ENCODE measurements at regions not wholly inside any gene's neighbourhood (a gene's known extent, or its start where the extent isn't known, plus 50 kb on each side); places are given as distances from the start of the nearest gene placed in this dataset.
A peak's percentile ranks its signal among the peaks of the same experiment; 100 is the strongest.

- ChIA-PET POLR2A (no interaction called here), CTCF (interaction anchor here (0.9 kb wide), 1 partner anchor 385 kb away, joined by 3 read pairs; no protein-coding TSS in a partner anchor)
- Histone ChIP-seq H3K36me3 (ENCODE audit: control insufficient read depth in 2 of 2, insufficient read depth in 1 of 2, low read length in 2 of 2) (no peaks in the 10 kb centered on the region), H3K27ac (ENCODE audit: extremely low read depth, low read depth, low read length) (no peak overlapping the region), H3K9me3 (ENCODE audit: control insufficient read depth, insufficient read depth, low read depth, low read length) (no peaks in the 10 kb centered on the region), H3K4me3 (ENCODE audit: low read depth, low read length) (no peak overlapping the region), H3K4me1 (ENCODE audit: control insufficient read depth, insufficient read depth, low read length) (no peaks in the 10 kb centered on the region)
- TF ChIP-seq GLIS2 (tag by site-specific recombination; IDR thresholded peaks at IDR 0.05) (no peak), SP3 (tag by site-specific recombination; IDR thresholded peaks at IDR 0.05) (0 out of 2 replicates have a peak, but pooled peaks have one; percentile 19)
Observed at GRCh38 chr5:60196385-60197113, 303.0 kb upstream of the PDE4D start.

GRCh38 chr5:60195551-60195950, 302.0 kb upstream of the PDE4D start:
- Histone ChIP-seq H3K36me3 (ENCODE audit: control insufficient read depth in 2 of 2, insufficient read depth in 1 of 2, low read length in 2 of 2) (no peaks in the 10 kb centered on the region), H3K27ac (ENCODE audit: extremely low read depth, low read depth, low read length) (no peak overlapping the region), H3K9me3 (ENCODE audit: control insufficient read depth, insufficient read depth, low read depth, low read length) (no peaks in the 10 kb centered on the region), H3K4me3 (ENCODE audit: low read depth, low read length) (no peak overlapping the region), H3K4me1 (ENCODE audit: control insufficient read depth, insufficient read depth, low read length) (no peaks in the 10 kb centered on the region)
- POLR2A ChIA-PET: no interaction called here
- TF ChIP-seq ZNF26 (tag by site-specific recombination; IDR thresholded peaks at IDR 0.05): no peak
- no peak for TF ChIP-seq SCRT2 (tag by site-specific recombination; IDR thresholded peaks at IDR 0.05)
- TF ChIP-seq KLF16 (tag by site-specific recombination; IDR thresholded peaks at IDR 0.05): no peak
- TF ChIP-seq PRDM1 (tag by site-specific recombination; IDR thresholded peaks at IDR 0.05): no peak
- TF ChIP-seq ZNF140 (tag by site-specific recombination; IDR thresholded peaks at IDR 0.05): no peak
- no peak for TF ChIP-seq HOXA7 (CRISPR knock-in tag; IDR thresholded peaks at IDR 0.05; ENCODE audit: borderline replicate concordance)
- no peak for TF ChIP-seq ZNF449 (tag by site-specific recombination; IDR thresholded peaks at IDR 0.05)
- no peak for TF ChIP-seq KLF10 (tag by site-specific recombination; IDR thresholded peaks at IDR 0.05)
- TF ChIP-seq ZNF692 (tag by site-specific recombination; IDR thresholded peaks at IDR 0.05): no peak
- CTCF ChIA-PET: interaction anchor here (0.9 kb wide), 1 partner anchor 384 kb away, joined by 3 read pairs; no protein-coding TSS in a partner anchor

- H3K9me3 ChIP-seq (ENCODE audit: control insufficient read depth, insufficient read depth, low read depth, low read length): no peaks in the 10 kb centered on the region
- no peak overlapping the region for H3K4me3 ChIP-seq (ENCODE audit: low read depth, low read length)
- ChIA-PET CTCF (interaction anchor here (0.7 kb wide), 1 partner anchor 475 kb away, joined by 3 read pairs; no protein-coding TSS in a partner anchor), POLR2A (no interaction called here)
- no peaks in the 10 kb centered on the region for H3K36me3 ChIP-seq (ENCODE audit: control insufficient read depth in 2 of 2, insufficient read depth in 1 of 2, low read length in 2 of 2)
- no peaks in the 10 kb centered on the region for H3K4me1 ChIP-seq (ENCODE audit: control insufficient read depth, insufficient read depth, low read length)
- no peak overlapping the region for H3K27ac ChIP-seq (ENCODE audit: extremely low read depth, low read depth, low read length)
- TF ChIP-seq ZNF426 (tag by site-specific recombination; IDR thresholded peaks at IDR 0.05): no peak
- TF ChIP-seq ZBTB17 (tag by site-specific recombination; IDR thresholded peaks at IDR 0.05): no peak
- no peak for TF ChIP-seq ZNF391 (tag by site-specific recombination; IDR thresholded peaks at IDR 0.05; ENCODE audit: borderline replicate concordance, low read depth)
- no peak for TF ChIP-seq BCL6B (tag by site-specific recombination; IDR thresholded peaks at IDR 0.05)
- no peak for TF ChIP-seq ZNF701 (tag by site-specific recombination; IDR thresholded peaks at IDR 0.05)
- TF ChIP-seq ZSCAN23 (tag by site-specific recombination; IDR thresholded peaks at IDR 0.05): no peak
- TF ChIP-seq ZNF529 (tag by site-specific recombination; IDR thresholded peaks at IDR 0.05; ENCODE audit: insufficient replicate concordance): no peak
- TF ChIP-seq CTCF (tag by site-specific recombination; IDR thresholded peaks at IDR 0.05): no peak
- no peak for TF ChIP-seq SCRT2 (tag by site-specific recombination; IDR thresholded peaks at IDR 0.05)
Observed at GRCh38 chr5:60195083-60195482, 301.6 kb upstream of the PDE4D start.
